Keratinocyte (primary cell): ENCODE measurements at regions not wholly inside any gene's neighbourhood (a gene's known extent, or its start where the extent isn't known, plus 50 kb on each side); places are given as distances from the start of the nearest gene placed in this dataset.

Source experiments
- DNase-seq: peaks from one replicate; pipeline ENCODE4 v3.0.0-alpha.2; 2011; ENCODE audit warnings: low read depth, missing footprints, low spot score
- FAIRE-seq: peaks from 2 replicates; lab custom pipeline; 2011; peaks lifted over from hg19 to GRCh38; lab: Jason Lieb, UNC
- H2AFZ ChIP-seq: 2 replicates; pipeline ENCODE4 v1.6.0; 2012; ENCODE audit warnings: low read length, control low read depth, inconsistent platforms; ENCODE audit not compliant: control insufficient read depth
- H3K27ac ChIP-seq: 2 replicates; pipeline ENCODE4 v1.5.1; 2011; ENCODE audit warnings: low read length; ENCODE audit not compliant: control insufficient read depth, insufficient read depth
- H3K27me3 ChIP-seq: 3 replicates; pipeline ENCODE4 v1.6.0; 2011; ENCODE audit warnings: low read length; ENCODE audit not compliant: control insufficient read depth, insufficient read depth; ENCODE audit errors: extremely low read depth
- H3K36me3 ChIP-seq, 2 experiments: 2 replicates in 1 of 2; 3 replicates in 1 of 2; pipeline ENCODE4 v1.5.1; 2011; ENCODE audit warnings: low read length in 2 of 2, mild to moderate bottlenecking in 1 of 2; ENCODE audit not compliant: control insufficient read depth in 2 of 2, insufficient read depth in 2 of 2; ENCODE audit errors: extremely low read depth in 1 of 2
- H3K4me1 ChIP-seq: 3 replicates; pipeline ENCODE4 v1.5.1; 2011; ENCODE audit warnings: low read length; ENCODE audit not compliant: control insufficient read depth, insufficient read depth; ENCODE audit errors: extremely low read depth
- H3K4me2 ChIP-seq: 3 replicates; pipeline ENCODE4 v1.6.0; 2011; ENCODE audit warnings: low read depth, low read length; ENCODE audit not compliant: control insufficient read depth, insufficient read depth; ENCODE audit errors: extremely low read depth
- H3K4me3 ChIP-seq, 3 experiments: fragments of 200-600 bp in 1 of 3; sonication (generic) in 1 of 3; 2 replicates in 2 of 3; 3 replicates in 1 of 3; pipeline ENCODE4 v1.5.1; 2011 to 2016; ENCODE audit warnings: low read length in 3 of 3, mild to moderate bottlenecking in 3 of 3, control low read depth in 2 of 3, inconsistent platforms in 1 of 3, low read depth in 1 of 3, mixed read lengths in 1 of 3, mixed run types in 1 of 3, moderate library complexity in 1 of 3; ENCODE audit not compliant: control insufficient read depth in 2 of 3, insufficient read depth in 2 of 3; ENCODE audit errors: extremely low read depth in 1 of 3
- H3K79me2 ChIP-seq: 2 replicates; pipeline ENCODE4 v1.6.0; 2012; ENCODE audit warnings: low read length; ENCODE audit not compliant: control insufficient read depth, insufficient read depth
- H3K9ac ChIP-seq: 3 replicates; pipeline ENCODE4 v1.6.0; 2011; ENCODE audit warnings: low read length; ENCODE audit not compliant: control insufficient read depth, insufficient read depth; ENCODE audit errors: extremely low read depth
- H3K9me1 ChIP-seq: 3 replicates; pipeline ENCODE4 v1.6.0; 2011; ENCODE audit warnings: low read length; ENCODE audit not compliant: control insufficient read depth, insufficient read depth; ENCODE audit errors: extremely low read depth
- H3K9me3 ChIP-seq: 2 replicates; pipeline ENCODE4 v1.5.1; 2012; ENCODE audit warnings: low read depth, low read length; ENCODE audit not compliant: control insufficient read depth
- H4K20me1 ChIP-seq: 3 replicates; pipeline ENCODE4 v1.6.0; 2011; ENCODE audit warnings: low read length; ENCODE audit not compliant: control insufficient read depth, insufficient read depth; ENCODE audit errors: extremely low read depth
- EZH2 ChIP-seq: IDR thresholded peaks from one replicate; pipeline ENCODE4 v1.6.1; 2012; ENCODE audit warnings: inconsistent platforms, mild to moderate bottlenecking, low read length, moderate library complexity
- dilution Hi-C: fragments of 300-500 bp; cut with MboI; formaldehyde crosslinking; loops from one replicate; pipeline ENCODE4 v1.7.0; 2020; ENCODE audit warnings: low sequenced_read_pairs; ENCODE audit not compliant: extremely low pct_ligation_motif_present
- TF ChIP-seq, protein P1 (sequence below), 3 experiments: IDR thresholded peaks in 1 of 3; conservative IDR thresholded peaks in 1 of 3; optimal IDR thresholded peaks in 1 of 3; 2 replicates in 2 of 3; 3 replicates in 1 of 3; pipeline versions ENCODE3 to v1.5.1; 2011; ENCODE audit warnings: low read length in 3 of 3, mild to moderate bottlenecking in 3 of 3, moderate library complexity in 2 of 3, control low read depth in 1 of 3, inconsistent platforms in 1 of 3; ENCODE audit not compliant: insufficient read depth in 2 of 3; ENCODE audit errors: extremely low read depth in 1 of 3

DNA sequence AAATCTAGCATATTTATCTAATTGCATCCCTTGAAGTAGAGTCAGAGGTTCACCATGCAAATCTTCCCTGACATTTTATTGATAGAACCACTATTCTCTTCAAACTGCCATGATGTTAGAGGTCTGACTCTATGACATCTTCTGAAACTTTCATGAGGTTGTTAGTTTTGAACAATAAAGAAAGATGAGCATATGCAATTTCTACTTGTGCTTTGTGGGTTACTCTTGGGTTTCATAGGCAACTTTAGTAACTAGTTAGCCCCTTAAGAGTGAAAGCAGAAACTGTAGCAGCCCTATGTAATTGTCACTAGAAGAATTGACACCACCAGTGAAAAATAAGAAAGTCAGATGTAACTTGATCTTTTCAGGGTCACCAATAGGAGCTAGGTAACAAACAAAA is 53.1 kb upstream of the ZEB2 start:
- TF ChIP-seq, protein P1, sequence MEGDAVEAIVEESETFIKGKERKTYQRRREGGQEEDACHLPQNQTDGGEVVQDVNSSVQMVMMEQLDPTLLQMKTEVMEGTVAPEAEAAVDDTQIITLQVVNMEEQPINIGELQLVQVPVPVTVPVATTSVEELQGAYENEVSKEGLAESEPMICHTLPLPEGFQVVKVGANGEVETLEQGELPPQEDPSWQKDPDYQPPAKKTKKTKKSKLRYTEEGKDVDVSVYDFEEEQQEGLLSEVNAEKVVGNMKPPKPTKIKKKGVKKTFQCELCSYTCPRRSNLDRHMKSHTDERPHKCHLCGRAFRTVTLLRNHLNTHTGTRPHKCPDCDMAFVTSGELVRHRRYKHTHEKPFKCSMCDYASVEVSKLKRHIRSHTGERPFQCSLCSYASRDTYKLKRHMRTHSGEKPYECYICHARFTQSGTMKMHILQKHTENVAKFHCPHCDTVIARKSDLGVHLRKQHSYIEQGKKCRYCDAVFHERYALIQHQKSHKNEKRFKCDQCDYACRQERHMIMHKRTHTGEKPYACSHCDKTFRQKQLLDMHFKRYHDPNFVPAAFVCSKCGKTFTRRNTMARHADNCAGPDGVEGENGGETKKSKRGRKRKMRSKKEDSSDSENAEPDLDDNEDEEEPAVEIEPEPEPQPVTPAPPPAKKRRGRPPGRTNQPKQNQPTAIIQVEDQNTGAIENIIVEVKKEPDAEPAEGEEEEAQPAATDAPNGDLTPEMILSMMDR (optimal IDR thresholded peaks at IDR 0.05 in 1 of 3, IDR thresholded peaks at IDR 0.05 in 1 of 3, conservative IDR thresholded peaks at IDR 0.05 in 1 of 3; ENCODE audit: extremely low read depth in 1 of 3, insufficient read depth in 2 of 3, low read length in 3 of 3): no peak
- TF ChIP-seq EZH2: no peak
- H3K27me3 ChIP-seq: no peaks in the 10 kb centered on the region
- no peaks in the 10 kb centered on the region for H3K9me1 ChIP-seq
- DNase-seq (no peak), FAIRE-seq (no peak)
- no peaks in the 10 kb centered on the region for H3K79me2 ChIP-seq
- H3K9ac ChIP-seq: no peak overlapping the region
- H3K4me3 ChIP-seq: no peak overlapping the region
- dilution Hi-C loops: no loop called here
- no peaks in the 10 kb centered on the region for H4K20me1 ChIP-seq
- H3K27ac ChIP-seq: no peak overlapping the region
- no peak overlapping the region for H2AFZ ChIP-seq
- no peaks in the 10 kb centered on the region for H3K9me3 ChIP-seq
- H3K4me1 ChIP-seq: no peaks in the 10 kb centered on the region
- H3K4me2 ChIP-seq: no peak overlapping the region
- no peaks in the 10 kb centered on the region for H3K36me3 ChIP-seq

- FAIRE-seq: no peak
- Histone ChIP-seq H3K4me2 (no peak overlapping the region), H3K9ac (no peak overlapping the region), H3K4me3 (no peak overlapping the region), H3K27ac (no peak overlapping the region), H3K9me3 (no peaks in the 10 kb centered on the region), H3K4me1 (no peaks in the 10 kb centered on the region), H2AFZ (no peak overlapping the region), H3K9me1 (no peaks in the 10 kb centered on the region), H3K27me3 (no peaks in the 10 kb centered on the region), H3K36me3 (no peaks in the 10 kb centered on the region), H4K20me1 (no peaks in the 10 kb centered on the region), H3K79me2 (no peaks in the 10 kb centered on the region)
- DNase-seq: no peak
- no peak for TF ChIP-seq EZH2
- TF ChIP-seq, protein P1 (optimal IDR thresholded peaks at IDR 0.05 in 1 of 3, IDR thresholded peaks at IDR 0.05 in 1 of 3, conservative IDR thresholded peaks at IDR 0.05 in 1 of 3; ENCODE audit: extremely low read depth in 1 of 3, insufficient read depth in 2 of 3, low read length in 3 of 3): no peak
- dilution Hi-C loops: no loop called here
These were observed 51.9 kb upstream of the ZEB2 start for GRCh38 chr2:144571770-144572169.
